Mucosa of descending colon (tissue), 3 donors: ENCODE measurements at regions not wholly inside any gene's neighbourhood (a gene's known extent, or its start where the extent isn't known, plus 50 kb on each side); places are given as distances from the start of the nearest gene placed in this dataset.
"Not testable (repeated sequence)": the region's sequence is repeated elsewhere in the genome, so short reads cannot be mapped to it uniquely, and the experiment has no call there.

Experiments used
- ATAC-seq: fragments of 200-7000 bp; cut with Tn5 transposase; one replicate; pipeline ENCODE4 v1.9.1; 2020; ENCODE audit warnings: mild to moderate bottlenecking, moderate library complexity
- DNase-seq, 3 donors: peaks; one replicate each; pipeline ENCODE4 v3.0.0-alpha.2; 2020
- H3K36me3 ChIP-seq: fragments of 200-600 bp; one replicate; pipeline ENCODE4 v1.8.0; 2021; ENCODE audit warnings: low read depth, mild to moderate bottlenecking
- H3K4me1 ChIP-seq: fragments of 200-600 bp; one replicate; pipeline ENCODE4 v1.8.0; 2021; ENCODE audit warnings: low read depth, mild to moderate bottlenecking
- H3K4me3 ChIP-seq: fragments of 200-600 bp; one replicate; pipeline ENCODE4 v1.8.0; 2021; ENCODE audit warnings: mild to moderate bottlenecking
- H3K9me3 ChIP-seq: fragments of 200-600 bp; one replicate; pipeline ENCODE4 v1.8.0; 2021; ENCODE audit warnings: mild to moderate bottlenecking
- CTCF ChIP-seq: fragments of 200-600 bp; IDR thresholded peaks from one replicate; pipeline ENCODE4 v1.8.0; 2022; ENCODE audit warnings: antibody characterized with exemption, mild to moderate bottlenecking
- intact Hi-C, 2 donors: fragments of 100-400 bp; cut with DNase I in 1 of 2; cut with micrococcal nuclease in 1 of 2; formaldehyde crosslinking; loops; one replicate each; pipeline versions ENCODE4 v1.11.0 to v1.11.1; 2022; cut with DNase I, micrococcal nuclease
- donor health status: DM: no; HTN: no; CAD: no; lungs with moderate emphysema.
- donor health status: DM: no; HTN: no; CAD: no.
- donor health status: DM: no; HTN: yes; CAD: no.

GRCh38 chrX:7343181-7343580, 195.2 kb upstream of the PUDP start:
- H3K4me3 ChIP-seq, result no peak overlapping the region
- no peaks in the 10 kb centered on the region for H3K4me1 ChIP-seq
- DNase-seq (no peak), ATAC-seq (no peak)
- intact Hi-C loops, result no loop called here
- no peaks in the 10 kb centered on the region for H3K9me3 ChIP-seq
- TF ChIP-seq CTCF, result no peak
- H3K36me3 ChIP-seq, result no peaks in the 10 kb centered on the region

GRCh38 chrX:7335816-7336362, 187.9 kb upstream of the PUDP start:
- H3K4me1 ChIP-seq, DNase-seq, intact Hi-C loops, H3K4me3 ChIP-seq, ATAC-seq, H3K9me3 ChIP-seq, H3K36me3 ChIP-seq: not testable (repeated sequence)

GRCh38 chrX:7334253-7334935, 186.4 kb upstream of the PUDP start:
- TF ChIP-seq CTCF, result no peak
- intact Hi-C loops, result no loop called here

GRCh38 chrX:7330971-7331746, 183.2 kb upstream of the PUDP start:
- no peak for ATAC-seq
- peak in 1 of 3 donors; percentile 4 for DNase-seq
- TF ChIP-seq CTCF, result no peak
- Histone ChIP-seq H3K9me3 (no peaks in the 10 kb centered on the region), H3K4me3 (no peak overlapping the region), H3K4me1 (no peaks in the 10 kb centered on the region), H3K36me3 (no peaks in the 10 kb centered on the region)
- intact Hi-C loops, result no loop called here

More at GRCh38 chrX:7334253-7334935, 186.4 kb upstream of the PUDP start:
- Histone ChIP-seq H3K4me1 (no peaks in the 10 kb centered on the region), H3K9me3 (no peaks in the 10 kb centered on the region), H3K36me3 (no peaks in the 10 kb centered on the region), H3K4me3 (no peak overlapping the region)
- ATAC-seq (no peak), DNase-seq (no peak)

DNA sequence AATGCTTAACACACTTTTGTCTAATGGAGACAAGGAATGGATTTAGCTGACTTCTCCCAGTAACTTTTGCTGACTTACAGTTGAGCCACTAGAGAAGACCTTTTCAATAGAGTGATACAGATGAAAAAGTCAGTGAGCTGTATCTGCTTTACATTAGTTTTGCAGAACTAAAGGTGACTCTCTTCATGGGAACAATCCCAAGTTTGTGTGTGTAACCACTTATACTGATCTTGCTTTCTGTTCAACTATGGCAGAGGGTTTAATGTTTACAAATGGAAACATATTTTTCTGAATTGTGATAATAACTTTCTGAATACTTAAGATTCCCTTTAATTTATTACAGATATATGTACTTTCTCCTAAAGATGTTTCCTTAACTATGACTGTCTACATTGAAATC, 182.6 kb upstream of the PUDP start:
- intact Hi-C loops, result no loop called here
- no peak for TF ChIP-seq CTCF

DNA sequence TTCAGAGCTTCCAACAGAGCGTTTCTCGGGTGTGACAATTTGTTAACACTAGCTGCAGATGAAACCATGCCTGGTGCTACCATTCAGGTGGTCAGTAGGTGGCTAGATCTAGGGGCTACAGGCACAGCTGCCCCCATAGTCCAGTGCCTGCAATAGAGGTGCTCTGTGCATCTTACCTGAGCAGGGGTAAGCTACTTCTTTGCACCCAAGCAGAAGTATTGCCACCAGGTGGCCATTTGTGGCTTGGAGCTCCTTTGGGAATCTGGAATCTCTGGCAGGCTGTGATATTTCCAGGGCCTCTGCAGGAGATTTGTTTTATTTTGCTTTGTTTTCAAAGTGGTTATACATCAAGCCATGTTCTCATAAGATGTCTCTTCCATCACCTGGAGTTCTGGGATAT, 170.7 kb upstream of the PUDP start:
- Histone ChIP-seq H3K4me1 (no peaks in the 10 kb centered on the region), H3K4me3 (no peak overlapping the region), H3K36me3 (no peaks in the 10 kb centered on the region), H3K9me3 (no peaks in the 10 kb centered on the region)
- ATAC-seq (no peak), DNase-seq (no peak)
- intact Hi-C loops, result no loop called here
- no peak for TF ChIP-seq CTCF

More for the DNA sequence above, 182.6 kb upstream of the PUDP start:
- no peak for DNase-seq
- H3K36me3 ChIP-seq, result no peaks in the 10 kb centered on the region
- no peak overlapping the region for H3K4me3 ChIP-seq
- ATAC-seq, result no peak
- no peaks in the 10 kb centered on the region for H3K4me1 ChIP-seq
- H3K9me3 ChIP-seq, result no peaks in the 10 kb centered on the region
